GM18502 (cell line): ENCODE measurements at regions not wholly inside any gene's neighbourhood (a gene's known extent, or its start where the extent isn't known, plus 50 kb on each side); places are given as distances from the start of the nearest gene placed in this dataset.

Experiments
- ATAC-seq: cut with Tn5 transposase; IDR thresholded peaks from one replicate; pipeline ENCODE4 v1.9.1; 2021; ENCODE audit warnings: mild to moderate bottlenecking; ENCODE audit not compliant: unreplicated experiment, poor library complexity

DNA sequence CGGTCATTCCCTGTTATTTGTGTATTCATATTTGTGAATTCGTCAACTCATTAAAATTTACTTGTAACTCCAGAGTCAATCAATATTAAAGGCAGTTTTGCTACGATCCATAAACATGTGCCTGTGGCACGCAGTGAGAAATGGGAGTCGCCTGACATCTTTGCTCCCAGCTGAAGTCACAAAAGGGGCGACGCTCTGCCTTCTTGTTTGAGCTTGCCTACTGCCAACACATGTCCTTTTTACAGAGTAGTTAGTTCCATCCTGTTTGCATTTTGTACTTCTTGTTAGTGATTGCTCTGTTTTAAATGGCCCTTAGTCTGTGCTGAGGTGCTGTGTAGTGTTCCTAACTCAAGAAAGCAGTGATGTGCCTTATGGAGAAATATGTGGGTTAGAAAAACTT, 305.3 kb downstream of the ETS1 start:
- ATAC-seq = no peak

DNA sequence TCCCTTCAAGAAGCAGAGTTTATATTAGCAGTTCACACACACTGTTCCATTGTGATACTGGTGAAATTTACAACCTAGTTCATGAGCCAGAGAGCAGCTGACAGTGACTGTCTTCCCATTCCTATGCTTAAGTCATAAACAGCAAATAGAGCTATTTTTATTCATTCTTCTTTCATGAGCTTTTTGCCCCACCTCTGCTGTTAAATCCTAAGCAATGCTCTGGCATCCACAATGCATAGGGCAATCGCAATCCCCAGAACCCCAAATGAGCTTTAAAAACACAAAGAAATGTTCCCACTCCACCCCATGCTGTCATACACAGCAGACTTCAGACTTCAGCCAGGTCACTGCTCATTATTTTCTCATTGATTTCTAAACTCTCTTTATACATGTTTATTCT, 307.5 kb downstream of the ETS1 start:
- no peak for ATAC-seq

DNA sequence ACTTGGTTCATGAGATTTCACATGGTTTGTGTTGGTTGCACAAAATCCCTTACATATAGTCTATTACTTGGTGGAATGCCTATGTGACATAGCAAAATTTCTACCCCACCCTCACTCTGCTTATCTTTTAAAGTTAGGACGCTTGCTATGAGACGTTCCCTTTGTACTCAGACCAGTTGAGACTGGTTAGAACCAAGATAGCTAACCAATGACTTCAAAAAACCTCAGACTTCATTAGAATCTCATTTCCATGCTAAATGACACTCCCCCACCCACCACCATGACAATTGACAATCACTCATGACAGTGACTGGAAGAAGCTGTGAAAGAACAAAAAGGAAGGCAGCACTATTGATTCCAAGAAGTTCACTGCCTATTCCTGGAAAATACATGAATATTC, 313.6 kb downstream of the ETS1 start:
- ATAC-seq = no peak

DNA sequence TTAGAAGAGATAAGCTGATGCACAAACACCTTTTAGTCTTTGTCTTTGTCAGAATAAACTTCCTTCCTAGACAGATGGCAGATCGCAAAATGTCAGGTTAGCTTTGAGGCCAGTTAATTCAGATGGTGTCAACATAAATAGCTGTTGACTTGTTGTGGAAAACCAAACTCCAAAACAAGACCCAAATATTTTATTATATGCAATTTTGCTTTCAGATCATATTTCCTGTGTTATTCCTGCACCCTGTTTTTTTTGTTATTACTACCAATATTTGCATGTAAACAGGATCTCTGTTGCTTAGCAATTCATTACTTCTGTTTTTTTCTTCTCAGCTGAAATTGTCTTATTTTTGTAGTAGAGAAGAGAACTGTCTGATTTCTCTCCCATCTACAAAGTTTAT, 316.0 kb downstream of the ETS1 start:
- no peak for ATAC-seq

DNA sequence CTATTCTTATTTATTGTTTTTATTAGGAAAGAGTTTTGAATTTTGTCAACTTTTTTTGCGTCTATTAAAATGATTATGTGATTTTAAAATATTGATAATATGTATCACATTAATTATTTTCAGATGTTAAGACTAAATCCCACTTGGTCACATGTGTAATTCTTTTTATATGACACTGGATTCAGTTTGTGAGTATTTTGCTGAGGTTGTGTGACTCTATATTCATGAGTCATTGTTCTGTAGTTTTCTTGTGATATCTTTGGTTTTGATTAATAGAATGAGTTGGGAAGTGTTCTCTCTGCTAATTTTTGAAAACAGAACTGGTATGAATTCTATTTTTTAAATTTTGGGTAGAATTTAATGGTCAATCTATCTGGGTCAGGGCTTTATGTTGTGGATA, 317.9 kb downstream of the ETS1 start:
- no peak for ATAC-seq

DNA sequence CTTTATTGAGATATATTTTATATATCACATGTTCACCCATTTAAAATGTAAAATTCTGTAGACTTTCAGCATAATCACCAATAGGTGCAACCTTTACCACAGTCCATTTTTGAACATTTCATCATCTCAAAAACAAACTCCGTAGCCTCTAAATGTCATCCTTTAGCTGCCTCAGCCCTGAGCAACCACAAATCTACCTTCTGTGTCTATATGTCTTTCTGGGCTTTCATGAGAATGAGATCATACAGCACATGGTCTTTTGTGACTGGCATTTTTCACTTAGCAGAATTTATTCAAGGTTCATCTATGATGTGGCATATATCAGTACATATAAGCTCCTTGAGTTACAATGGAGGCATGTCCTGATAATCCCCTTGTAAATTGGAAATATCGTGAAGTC, 320.5 kb downstream of the ETS1 start:
- no peak for ATAC-seq

DNA sequence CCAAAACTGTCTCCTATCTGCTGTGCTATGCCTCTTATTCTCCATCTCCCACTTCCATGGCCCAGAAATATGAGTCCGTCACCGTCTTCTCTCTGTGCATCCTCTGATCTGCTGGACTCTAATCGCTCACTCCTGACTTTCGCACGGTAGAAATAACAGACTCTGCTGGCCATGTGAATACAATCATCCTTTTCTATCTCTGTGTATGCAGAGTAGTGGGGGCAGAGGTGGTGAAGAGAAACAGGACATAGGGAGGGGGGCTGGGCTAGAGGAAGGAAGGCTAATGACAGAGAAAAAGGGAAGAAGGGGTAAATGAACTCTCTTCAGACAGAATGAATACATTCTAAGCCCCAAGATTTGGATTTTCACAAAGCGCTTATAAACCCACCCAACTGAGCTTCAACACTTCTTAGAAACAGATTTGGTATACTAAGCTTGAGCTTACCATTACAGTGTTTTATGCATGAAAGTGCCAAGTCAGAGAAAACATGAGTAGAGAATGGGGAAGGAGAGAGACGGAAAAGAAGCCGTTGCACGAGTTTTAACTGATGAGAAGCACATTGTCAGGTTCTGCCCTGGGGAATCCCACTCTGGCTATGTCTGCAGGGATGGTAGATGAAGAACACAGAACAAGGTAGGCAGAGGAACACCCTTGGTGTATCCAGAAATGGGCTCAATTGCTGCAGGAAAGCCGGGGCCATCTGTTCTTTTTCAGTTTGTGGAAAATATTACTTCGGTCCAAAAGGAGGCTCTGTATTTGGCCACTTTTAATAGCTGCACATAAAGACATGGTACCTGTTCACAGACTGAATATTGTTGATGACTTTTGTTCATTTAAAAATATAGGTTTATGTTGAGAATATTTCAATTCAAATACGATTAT, 324.7 kb downstream of the ETS1 start:
- no peak for ATAC-seq

DNA sequence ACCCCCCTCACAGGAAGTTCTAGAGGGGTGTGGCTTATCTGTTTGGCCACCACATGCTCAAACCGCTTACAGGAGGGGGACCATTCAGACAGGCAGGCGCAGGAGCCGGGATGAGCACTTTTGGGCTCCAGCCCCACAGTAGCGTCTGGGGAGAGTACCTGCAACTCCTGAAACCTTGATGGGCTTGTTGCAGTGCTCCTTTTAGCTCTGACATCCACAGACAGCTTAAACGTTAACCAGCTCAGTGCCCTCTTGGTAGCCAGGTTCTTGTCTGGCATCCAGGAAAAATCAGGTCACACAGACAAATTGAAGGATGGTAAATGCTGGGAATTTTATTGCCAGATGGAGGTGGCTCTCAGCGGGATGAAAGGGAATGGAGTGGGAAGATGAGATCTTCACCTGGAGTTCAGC, 326.3 kb downstream of the ETS1 start:
- no peak for ATAC-seq

DNA sequence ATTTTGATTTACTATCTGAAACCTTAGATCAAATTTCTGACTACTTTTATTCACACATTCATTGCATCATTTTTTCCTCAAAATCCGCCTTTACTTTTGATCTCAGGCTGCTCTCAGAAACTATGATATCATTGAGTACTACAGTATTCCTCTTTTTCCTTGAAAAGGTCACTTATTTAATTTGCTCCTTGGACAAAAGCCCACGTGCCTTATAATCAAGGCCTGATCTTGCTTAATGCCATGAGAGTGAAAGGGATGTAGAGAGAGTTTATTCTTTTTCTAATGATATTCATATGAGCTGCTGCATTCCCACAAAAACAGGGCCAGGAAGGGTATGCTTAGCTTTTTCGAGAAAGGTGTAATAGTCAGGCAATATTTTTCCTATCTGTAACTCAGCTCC, 327.0 kb downstream of the ETS1 start:
- ATAC-seq = no peak

DNA sequence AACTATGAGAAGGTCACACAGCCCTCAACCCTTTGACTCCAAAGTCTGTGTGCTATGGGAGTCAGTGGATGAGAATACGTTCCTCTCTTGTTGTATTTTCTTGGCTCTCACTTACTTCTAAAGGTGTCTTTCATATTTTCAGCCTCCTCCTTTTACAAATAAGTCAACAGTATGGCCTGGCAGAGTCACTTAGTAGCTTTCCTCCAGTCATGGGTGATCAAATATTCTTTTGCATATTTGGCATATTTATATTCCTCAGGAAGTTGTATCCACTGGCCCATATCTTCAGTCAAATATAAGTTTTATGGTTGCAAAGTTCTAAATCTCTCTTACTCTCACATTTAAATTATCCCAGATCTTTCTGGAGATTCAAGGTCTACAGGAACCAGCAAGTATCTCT, 327.5 kb downstream of the ETS1 start:
- ATAC-seq = no peak

DNA sequence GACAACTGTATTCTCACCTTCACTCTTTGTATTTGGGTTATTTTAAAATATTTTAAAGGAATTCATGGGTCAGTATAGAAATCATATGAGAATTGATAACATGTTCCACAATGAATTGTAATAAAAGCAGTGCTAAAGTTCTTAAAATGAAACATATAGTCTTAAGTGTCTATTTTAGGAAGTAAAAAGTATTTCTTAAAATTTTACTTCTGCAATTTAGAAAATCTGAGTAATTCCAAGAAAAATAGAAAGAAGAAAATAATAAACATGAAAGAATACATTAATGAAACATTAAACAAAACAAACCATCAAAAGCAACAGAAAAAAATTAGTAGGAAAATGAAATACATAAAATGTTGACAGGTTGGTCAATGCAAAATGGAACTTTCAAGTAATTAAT, 332.4 kb downstream of the ETS1 start:
- ATAC-seq = no peak

DNA sequence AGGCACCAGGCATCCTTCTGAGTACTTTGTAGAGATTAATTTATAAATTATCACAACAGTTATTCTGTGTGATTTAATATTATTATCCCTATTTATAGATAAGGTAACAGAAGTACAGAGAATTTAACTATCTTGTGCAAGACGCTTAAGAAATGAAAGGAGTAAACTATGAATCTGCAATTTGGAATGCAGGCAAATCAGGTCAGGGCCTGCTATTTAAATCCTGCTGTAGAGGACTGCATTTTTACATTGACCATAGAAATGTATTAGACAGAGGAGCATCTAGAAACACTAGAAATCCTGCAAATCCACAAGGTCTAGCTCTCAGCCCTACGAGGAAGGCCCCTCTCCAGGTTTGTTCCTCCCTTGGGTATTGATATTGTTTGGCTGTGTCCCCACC, 336.2 kb downstream of the ETS1 start:
- no peak for ATAC-seq

DNA sequence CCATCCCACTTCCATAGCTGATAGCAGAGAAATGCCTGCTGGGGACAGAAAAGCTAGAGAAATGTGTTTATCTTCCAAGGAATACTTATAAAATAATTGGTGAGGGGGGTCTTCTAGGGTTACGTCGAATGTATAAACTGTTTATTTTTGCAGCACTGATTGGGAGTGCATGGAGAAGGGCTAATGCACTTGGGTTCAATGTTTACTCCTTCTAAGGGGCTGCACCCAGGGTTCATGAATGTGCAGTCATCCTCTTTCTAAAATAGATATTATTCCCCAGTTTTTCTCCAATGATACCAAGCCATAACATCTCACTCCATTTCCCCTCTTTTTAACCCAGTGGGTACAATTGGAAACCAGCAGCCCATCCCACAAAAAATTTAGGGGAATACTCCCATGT, 336.9 kb downstream of the ETS1 start:
- ATAC-seq = no peak

DNA sequence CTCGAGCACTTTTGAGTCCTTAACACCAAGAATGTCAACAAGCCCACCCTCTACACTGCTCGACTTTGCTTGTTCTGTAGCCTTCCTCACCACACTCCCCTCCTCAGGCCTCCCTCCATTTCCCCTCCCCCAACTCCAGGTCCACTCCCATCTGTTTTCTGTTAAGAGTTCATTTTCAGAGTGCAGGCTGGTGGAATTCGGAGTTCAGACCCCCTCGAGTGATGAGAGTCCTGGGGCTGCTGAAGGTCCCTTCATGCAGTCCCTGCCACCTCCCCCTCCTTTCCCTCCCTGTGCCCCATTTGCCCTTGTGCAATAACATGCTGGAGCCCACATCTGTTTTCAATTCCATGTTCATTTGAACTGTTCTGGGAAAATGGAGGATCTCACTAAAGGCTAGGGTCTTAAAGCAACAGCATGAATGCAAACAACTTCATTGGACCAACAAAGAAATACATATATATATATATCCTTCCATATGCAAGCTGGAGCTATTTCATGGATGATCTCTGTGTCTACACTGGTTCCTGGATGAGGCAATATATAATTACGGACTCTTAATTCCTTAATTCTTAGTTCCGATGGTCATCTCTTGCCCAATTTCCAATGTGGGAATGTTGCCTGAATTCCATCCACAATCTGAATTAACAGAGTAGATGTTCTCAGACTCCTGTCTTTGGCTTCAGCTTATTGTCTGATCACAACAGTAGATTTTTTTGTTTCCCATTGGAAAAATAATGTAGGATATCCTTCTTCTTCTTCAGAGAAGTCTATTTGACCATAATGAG, 340.4 kb downstream of the ETS1 start:
- ATAC-seq = no peak

DNA sequence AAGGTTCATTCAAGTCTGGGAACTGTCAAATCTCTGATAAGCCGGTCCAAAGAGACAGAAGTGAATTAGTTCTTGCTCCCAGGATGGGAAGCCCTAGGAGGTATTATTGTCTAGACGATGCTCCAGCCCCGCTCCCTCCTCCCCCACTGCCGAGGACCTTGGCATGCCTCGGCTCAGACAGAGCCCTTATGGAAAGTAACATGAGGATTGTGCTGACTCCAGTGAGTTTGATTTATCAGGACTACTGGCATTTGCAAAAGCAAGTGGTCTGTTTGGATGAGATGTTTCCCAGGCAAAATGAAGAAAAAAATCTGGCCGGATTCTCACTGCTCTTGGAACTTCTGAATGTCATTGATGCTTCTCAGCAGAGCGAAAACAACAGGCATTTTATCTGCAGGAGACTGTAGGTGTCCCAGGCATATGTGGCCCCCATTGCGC, 341.0 kb downstream of the ETS1 start:
- ATAC-seq = no peak

DNA sequence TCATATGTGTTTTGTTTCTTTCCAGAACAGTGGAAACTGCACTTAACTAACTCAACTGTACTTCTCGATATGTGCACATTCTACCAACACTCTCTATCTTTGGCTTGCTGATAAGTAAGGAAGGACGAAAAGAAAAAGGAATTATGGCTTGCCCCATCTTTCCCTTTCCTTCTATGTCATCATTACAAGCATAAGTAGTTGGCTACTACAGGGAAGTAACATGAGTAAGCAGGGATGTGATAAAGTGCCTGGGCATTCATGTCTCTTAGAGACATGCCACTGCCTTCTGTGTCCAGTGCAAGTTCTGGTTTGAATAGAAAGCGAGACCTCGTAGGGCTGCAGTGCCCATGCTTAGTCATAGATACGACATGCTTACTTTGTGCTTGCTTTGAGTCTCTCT, 342.5 kb downstream of the ETS1 start:
- no peak for ATAC-seq

DNA sequence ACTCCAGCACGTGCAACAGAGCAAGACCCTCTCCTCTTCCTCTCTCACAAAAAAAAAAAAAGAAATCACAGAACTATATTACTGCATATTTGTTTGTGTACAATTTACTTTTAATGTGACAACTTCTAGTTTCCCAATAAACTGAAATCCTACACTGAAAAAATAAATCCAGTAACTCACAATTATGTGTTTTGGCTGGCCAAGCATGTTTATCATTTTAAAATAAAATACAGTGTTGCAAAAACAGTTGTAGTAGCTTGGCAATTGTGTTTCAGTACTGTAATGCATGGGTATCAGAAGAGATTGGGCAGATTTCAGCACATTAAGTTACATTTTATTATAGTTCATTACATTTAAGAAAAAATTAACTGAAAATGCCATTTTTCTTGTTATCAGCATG, 344.9 kb downstream of the ETS1 start:
- no peak for ATAC-seq

DNA sequence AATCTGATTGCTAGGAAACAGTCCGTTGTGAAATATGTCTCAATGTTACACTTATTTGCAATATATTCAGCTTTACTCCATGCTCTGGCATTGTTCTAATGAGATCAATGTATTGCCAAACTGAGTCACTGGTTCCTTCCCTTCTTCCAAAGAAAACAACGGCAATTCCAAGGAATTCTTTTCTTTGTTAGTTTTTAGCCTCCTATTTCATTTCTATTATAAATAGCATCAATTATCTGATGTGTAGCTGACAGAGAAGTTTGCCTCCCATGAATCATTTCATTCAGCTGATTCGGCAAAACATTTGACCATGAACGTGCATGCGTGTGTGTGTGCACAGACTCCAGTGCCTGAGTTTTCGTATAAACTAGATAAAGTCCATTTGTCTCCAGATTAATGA, 346.8 kb downstream of the ETS1 start:
- ATAC-seq = no peak

DNA sequence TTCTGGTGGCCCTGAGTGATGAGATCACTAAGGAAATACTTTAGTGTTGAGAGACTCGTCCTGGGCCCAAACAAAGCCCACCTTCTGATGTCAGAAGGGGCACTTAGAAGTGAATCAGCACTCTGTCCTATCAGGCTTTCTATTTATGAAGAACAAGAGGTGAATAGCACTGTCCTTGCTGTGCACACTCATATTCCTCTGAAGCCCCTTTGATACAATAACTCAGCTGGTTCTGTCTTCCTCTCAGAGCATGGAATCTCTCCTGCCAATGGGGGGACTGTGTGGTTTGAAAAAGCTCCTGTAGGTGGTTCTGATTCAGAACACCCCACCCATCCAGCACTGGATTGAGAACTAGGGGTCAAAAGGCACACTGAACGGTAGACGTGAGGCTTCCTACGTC, 348.1 kb downstream of the ETS1 start:
- no peak for ATAC-seq

DNA sequence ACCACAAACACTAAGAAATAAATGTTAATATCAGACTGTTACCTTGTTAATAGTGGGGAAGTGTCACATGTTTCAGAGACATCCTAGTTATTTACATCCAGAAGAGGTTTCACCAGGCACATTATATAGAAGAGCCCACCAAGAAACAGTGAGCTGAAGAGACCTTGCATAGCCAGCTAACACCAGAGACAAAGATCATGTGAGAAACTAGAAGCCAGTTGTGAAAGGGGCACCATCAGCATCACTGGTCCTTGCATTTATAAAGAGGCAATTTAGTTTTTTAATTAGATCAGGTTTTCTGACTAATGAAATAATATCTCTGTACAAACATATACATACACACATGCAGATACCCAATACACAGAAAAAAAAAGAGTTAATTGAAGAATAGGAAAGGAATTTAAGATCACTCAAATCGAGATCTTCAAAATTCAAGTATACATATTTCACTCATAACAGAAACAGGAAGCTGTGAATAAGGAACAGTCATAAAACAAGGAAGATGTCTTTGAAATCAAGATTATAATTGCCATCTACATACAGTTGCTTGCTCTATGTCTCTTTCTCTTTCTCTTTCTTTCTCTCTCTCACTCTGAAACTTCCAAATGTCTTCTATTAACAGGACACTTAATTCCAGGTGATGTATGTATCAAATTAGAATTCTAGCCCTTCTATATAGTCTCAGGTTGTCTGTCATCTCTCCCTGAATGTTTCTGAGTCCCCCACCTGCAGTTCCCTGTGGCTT, 348.7 kb downstream of the ETS1 start:
- no peak for ATAC-seq
